CD4-positive, alpha-beta T cell treated with Interleukin-10 for 1 hour (primary cell): ENCODE measurements at regions not wholly inside any gene's neighbourhood (a gene's known extent, or its start where the extent isn't known, plus 50 kb on each side); places are given as distances from the start of the nearest gene placed in this dataset.

Source experiments
- DNase-seq: peaks from one replicate; pipeline ENCODE4 v3.0.0-alpha.2; 2020

DNA sequence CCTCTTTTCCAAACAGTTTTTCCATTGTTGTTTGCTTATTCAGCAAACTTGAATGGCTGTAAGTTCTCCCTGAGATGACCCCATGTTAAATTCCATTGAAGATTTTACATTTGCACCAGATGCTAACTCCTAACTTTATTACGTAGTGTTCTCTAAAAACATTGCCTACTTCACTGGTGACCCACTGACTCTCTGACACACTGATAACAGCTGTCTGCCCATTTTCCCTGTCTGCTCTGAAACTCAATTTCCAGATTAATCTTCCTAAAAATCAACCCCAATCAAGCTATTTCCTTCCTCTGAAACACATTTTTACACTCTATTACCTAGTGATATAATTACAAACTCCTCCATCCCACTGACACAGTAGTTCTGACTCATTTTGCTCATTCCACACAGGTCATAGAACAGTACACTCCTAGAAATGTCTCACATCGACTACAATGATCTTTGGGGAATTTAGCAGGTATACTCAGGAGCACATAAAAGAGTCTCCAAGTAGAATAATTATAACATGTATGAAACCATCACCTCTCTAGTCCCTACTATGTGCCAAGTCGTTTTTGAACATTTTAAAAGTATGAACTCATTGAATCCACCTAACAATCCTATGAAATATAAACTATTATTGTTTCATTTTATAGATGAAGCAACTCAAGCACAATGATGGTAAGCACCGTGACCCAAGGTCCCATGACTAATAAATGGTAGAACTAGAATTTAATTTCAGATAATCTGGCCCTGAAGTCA is 210.9 kb downstream of the SLIT2 start:
- DNase-seq: no peak

DNA sequence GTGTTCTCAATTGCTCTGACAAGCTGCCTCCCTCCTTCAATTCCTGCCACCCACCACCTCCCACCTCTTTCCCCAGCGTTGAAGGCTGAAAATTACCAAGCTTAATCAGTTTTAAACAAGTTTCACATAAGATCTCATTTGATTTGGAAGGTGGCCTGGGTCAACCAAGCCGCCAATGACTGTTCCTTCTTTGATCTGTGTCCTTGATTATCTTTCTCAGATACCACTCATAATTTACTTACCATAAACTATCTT is 211.4 kb downstream of the SLIT2 start:
- DNase-seq: no peak

DNA sequence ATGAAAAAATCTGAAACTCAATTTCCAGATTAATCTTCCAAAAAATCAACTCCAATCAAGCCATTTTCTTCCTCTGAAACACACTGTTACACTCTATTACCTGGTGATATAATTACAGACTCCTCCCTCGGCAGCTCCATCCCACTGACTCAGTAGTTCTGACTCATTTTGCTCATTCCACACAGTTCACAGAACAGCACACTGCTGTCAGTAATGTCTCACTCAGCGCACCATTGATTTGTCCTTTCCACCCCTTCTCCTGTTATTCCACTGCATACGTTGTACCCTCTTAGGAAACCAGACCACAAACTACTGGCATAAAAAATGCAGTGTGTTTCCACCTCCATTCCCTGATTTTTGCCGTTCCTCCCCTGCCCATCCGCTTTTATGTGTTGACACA is 212.7 kb downstream of the SLIT2 start:
- DNase-seq: no peak

GRCh38 chr4:20474119-20474518 is 222.4 kb downstream of the SLIT2 start:
- DNase-seq: no peak

GRCh38 chr4:20478412-20478811 is 221.8 kb upstream of the PACRGL start:
- no peak for DNase-seq

DNA sequence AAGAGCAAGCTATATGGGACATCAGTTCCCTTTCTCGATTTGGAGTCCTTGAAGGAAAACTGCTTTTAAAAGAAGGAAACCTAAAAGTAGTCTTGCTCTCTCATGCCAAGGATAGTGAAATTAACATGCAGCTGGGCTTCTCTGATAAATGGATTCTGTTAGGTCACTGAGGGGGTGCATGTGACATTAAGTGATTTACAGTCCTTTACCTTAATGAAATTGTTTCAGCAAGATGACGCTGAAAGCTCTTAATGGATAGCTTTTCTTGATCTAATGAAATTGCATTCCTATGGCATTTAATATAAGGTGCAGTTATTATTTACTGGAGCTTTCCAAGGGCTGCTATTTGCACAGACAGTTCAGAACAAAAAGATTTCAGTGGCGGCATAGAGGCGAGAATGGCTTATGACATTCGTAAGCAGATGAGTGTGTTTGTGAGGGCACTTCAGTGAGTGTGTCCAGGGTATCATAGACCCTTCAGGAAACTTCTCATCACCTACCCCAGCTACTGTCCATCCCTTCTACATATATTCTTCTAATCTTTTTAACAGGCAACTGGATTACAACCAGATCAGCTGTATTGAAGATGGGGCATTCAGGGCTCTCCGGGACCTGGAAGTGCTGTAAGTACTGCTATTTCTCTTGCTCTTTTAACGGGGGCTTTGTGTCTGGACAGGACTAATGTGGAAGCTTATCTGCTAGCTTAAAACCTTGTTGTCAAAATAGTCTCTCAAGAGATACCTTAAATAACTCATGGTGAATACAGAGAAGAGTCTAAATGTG is 219.9 kb upstream of the PACRGL start:
- DNase-seq: no peak

- no peak for DNase-seq
Observed at GRCh38 chr4:20483416-20483815, 216.8 kb upstream of the PACRGL start.

- DNase-seq: no peak
Observed at GRCh38 chr4:20486433-20486832, 213.8 kb upstream of the PACRGL start.

DNA sequence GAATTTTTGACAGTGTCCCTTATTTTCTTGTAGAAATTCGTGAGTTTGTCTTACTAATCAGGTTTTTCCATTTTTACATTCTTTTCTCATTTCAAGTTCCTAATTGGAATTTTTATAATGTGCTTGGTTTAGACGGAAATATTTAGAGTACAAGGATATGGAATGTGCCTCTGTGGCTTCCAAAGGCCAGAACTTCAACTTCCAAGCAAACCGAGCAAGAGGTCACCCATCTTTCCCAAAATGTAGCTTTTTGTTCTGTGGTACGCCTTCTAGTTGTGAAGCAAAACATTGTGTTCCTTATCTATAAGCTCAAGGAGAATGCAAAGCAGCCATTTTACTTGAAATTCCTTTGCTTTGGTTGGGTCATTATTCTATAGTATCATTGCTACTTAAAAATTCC is 212.8 kb upstream of the PACRGL start:
- no peak for DNase-seq

DNA sequence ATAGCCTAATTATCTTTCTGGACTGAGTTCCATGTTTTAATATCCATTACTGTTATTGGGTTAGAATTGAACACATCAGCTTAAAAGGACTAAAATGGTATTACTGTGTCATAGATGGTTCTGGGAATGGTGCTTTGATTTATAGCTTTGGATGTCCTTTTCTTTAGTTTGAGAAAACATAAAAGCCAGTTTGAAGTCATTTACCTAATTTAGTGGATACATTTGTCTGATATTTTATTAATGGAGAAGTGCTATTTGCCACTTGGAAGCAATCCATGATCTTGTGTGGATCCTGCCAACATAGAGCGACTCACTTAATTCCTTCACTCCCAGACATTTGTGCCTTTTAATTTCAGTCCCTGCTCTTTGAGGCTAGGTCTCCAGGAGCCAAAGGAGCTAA is 212.4 kb upstream of the PACRGL start:
- DNase-seq: no peak

DNA sequence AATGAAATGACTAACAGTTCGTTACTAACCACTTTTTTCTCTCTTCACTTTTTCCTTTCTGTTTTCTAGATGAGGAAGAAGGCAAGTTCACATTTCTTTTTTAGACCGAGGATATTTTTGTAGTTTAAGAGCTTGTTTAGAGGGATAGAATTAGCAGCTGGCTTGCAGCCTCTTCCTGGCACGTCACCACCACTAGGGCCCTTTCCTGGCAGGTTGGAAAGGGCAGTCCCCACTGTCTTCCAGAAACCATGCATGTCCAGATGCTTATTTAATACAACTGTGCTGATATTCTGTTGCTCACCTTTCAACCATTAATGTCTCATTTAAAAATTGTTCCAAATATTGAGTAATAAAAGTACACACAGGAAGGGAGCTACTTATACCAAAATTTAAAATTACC is 209.5 kb upstream of the PACRGL start:
- no peak for DNase-seq

DNA sequence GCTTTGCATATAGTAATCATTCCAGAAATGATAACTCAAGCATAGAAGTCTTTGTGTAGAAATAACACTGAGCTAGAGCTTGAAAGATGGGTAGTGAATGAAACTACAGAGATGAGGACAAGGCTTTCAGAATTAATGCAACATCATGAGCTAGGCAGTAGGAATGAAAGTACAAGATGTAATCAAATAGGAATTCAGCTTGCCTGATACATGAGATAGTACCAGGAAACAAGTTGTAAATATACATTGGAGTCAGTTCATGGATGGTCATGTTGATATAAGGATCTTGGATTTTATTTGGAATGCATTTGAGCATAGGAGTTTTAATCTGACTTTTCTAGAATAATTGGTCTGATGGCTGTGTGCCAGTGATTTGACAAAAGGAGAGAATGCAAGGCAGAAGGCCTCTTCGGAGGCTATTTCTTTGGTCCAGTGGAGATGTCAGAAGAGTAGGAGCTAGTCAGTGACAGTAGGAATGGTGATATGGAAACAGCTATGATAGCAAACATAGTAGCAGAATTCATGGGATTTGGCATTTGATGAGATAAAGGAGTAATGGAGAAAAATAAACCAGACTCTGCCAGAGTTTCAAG is 206.4 kb upstream of the PACRGL start:
- DNase-seq: no peak

DNA sequence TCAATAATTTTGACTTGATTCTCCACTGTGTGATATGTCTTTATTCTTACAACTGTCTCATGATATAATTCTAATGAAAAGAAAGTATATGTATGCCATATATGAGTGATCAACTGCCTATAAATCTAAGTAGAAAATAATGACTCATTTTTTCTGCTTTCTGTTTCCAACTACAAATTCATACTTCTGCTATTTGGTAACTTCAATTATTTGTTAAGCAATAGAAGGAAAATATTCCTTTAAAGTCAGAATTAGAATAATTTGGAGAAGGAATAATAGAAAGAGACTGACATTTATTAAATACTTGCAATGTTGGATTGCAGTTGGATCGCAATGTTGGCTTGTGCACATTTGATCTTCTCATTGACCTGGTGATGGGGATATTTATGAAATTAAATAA is 204.2 kb upstream of the PACRGL start:
- DNase-seq: no peak

DNA sequence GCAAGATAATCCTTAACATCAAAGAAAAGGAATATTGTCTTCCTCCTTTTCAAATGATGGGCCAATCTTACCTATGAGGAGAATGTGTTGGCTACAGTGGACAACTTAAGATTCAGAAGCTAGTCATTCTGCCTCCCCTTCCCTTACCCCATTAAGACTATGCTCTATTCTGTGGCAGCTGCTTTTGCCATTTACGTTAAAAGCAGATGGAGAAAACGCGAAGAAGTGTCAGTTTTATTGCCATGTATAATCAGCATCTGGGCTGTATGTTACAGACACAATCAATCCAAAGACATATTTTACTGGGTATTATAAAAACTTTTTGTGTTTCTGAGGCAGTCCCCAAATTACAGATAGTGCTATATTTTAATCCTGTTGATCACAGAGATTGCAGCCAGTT is 196.1 kb upstream of the PACRGL start:
- DNase-seq: no peak

GRCh38 chr4:20505927-20506326 is 194.3 kb upstream of the PACRGL start:
- no peak for DNase-seq

DNA sequence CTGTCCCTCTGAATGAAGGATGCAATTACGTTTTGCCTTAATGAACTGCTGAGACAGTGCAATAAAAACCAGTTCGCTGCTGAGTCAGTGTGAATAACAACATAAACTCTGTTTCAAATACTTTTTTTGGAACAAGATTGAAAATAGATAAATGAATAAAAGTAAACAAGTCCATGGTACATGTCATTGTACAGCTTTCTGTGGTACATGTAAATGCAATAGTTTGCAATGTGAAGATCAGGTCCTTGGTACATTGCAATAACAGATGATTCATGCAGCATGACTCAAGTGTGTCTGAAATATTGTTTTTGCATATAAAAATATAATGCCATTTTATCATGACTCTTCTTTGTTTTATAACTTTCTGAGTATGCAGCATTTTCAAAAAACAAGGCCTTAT is 193.4 kb upstream of the PACRGL start:
- DNase-seq: no peak

DNA sequence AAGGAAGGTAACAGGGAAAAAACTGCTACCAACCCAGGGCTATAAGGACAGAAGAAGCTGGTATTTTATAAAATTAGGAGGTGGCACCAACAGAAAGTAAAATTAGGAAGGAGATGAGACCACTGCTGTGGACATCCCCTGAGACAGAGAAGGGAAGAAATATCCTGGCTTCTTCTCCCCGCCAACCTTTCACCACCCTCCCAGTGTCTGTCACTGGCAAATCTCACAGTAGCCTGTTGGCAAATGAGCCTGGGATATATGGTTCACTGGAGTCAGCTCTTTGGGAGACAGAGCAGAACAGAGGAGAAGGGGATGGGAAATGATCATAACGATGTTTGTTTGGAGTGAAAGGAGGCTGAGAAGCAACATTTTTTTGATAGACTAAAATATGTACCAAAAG is 190.9 kb upstream of the PACRGL start:
- no peak for DNase-seq

DNA sequence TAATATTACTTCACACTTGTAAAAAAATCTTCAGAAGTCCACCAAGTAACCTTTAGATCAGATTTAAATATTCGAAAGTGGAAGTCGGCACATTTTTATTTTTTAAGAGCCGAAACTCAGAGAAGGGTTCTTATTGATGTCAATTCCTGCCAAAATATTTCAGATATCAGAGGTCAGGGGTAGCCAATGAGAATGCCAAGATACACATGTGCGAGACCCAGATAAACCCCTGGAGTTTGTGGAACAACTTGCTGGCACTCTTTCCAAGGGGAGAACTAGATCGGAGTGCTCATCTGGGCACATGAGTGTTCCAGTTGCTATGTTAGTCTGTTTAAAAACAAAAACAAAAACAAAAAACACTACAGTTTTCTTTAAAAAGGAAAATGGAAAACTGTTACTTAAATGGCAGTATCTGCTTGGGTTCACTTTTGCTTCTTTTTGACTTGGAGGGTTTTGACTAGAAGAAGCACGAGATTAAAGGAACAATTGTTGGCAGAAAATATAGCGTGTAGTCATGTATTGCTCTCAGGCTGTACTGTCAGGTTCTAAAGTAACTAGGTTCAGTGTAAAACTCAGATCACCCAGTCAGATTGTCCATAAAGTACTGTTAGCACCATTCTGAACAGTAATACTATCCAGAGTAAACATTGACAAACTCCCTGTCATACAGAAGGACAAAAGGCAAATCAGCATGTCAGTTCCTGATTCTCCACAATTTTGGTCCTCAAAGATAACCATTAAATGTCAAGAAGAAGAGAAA is 188.0 kb upstream of the PACRGL start:
- DNase-seq: no peak

DNA sequence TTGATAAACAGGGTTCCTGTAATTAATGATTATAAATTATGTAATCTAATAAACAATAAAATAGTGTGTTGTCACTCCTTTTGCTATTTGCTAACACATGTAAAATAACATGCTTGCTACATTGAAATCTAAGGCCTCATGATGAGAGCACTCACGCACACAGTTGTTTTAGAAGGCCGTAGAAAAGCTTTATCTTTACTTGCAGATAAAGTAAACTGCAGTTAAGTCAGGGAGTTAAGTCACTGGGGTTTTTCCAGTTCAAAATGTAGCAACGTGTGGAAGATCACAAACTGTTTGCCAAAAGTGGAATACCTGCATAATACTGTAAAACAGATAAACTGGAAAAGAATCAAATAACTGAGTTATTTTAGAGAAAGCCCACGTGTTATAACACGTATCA is 187.3 kb upstream of the PACRGL start:
- DNase-seq: no peak

DNA sequence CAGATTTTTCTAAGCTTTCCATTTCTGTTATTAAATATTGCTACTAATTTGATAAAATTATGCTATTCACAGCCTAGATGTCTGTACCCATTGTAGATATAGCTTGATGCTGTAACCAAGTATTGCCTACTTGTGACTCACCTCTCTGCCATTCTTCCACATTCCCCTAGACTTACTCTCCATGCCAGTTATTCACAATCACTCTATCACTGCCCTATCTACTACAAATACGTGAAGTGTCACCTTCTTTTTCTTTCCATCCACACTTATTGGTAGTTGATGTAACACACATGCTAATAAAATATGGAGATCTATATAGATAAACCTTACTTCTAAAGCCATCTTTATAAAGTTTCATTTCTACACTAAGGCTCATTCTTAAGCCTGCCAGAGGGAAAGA is 179.4 kb upstream of the PACRGL start:
- no peak for DNase-seq

DNA sequence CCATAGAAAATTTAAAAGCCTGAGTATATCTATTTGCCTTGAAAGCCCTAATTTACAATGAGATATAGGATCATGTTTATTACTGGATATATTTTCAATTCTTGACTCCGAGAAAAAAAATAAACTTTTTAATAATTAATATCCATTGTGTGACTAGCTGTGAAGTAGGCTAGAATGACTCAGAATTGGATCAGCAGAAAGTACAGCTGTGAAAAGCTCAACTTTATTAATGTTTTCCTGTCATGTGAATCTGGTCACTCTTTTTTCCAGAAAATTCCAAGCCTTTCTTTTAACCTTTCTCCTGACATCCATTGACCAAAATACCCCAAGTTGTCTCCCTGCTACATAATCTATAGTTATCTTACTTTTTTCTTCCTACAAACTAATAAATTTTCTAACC is 171.8 kb upstream of the PACRGL start:
- DNase-seq: no peak

DNA sequence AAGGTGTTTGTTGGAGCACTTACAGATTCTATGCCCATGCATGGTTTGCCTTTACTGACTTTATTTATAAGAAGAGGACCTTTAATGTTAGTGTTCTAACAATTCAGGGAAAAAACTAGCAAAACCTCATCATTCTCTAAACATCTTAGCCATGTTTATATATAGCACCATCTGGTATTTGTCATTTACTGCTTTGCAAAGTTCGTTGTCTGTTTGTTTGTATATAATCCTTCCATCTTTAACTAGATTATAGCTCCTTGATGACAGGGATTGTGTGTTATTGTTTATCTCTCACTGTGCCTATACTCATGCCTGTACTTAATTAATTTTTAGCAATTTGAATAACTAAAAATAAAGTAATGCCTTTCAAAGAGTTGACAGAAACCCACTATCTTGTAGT is 170.6 kb upstream of the PACRGL start:
- DNase-seq: no peak

GRCh38 chr4:20532116-20532790 is 168.0 kb upstream of the PACRGL start:
- no peak for DNase-seq
